SK-N-SH (cell line): ENCODE measurements at regions not wholly inside any gene's neighbourhood (a gene's known extent, or its start where the extent isn't known, plus 50 kb on each side); places are given as distances from the start of the nearest gene placed in this dataset.
"Not testable (repeated sequence)": the region's sequence is repeated elsewhere in the genome, so short reads cannot be mapped to it uniquely, and the experiment has no call there.

Source experiments
- CHD2 ChIP-seq: fragments of 150-350 bp; IDR thresholded peaks from 2 replicates; pipeline ENCODE4 v1.6.1; 2018; ENCODE audit warnings: low read length; ENCODE audit not compliant: partially characterized antibody
- CTCF ChIP-seq: fragments of 200-600 bp; sonication (generic); IDR thresholded peaks from 2 replicates; pipeline ENCODE4 v1.6.1; 2017; ENCODE audit warnings: antibody characterized with exemption, mild to moderate bottlenecking, moderate library complexity
- EZH2phosphoT487 ChIP-seq: fragments of 200-600 bp; sonication (generic); IDR thresholded peaks from 2 replicates; pipeline ENCODE4 v1.6.1; 2017; ENCODE audit warnings: low read depth, mixed run types, mild to moderate bottlenecking, antibody characterized with exemption, moderate library complexity, borderline replicate concordance
- GABPA ChIP-seq: IDR thresholded peaks from 2 replicates; pipeline ENCODE4 v1.4.0; 2012; ENCODE audit warnings: low read depth, mild to moderate bottlenecking

GRCh38 chr10:38402442-38403346 is 308.6 kb downstream of the ZNF37A start:
- not testable (repeated sequence) for TF ChIP-seq CHD2, CTCF, GABPA, EZH2phosphoT487
